Ishikawa (cell line): ENCODE measurements at regions not wholly inside any gene's neighbourhood (a gene's known extent, or its start where the extent isn't known, plus 50 kb on each side); places are given as distances from the start of the nearest gene placed in this dataset.

Source experiments
- CEBPB ChIP-seq: IDR thresholded peaks from 2 replicates; pipeline ENCODE4 v1.6.1; 2012
- CREB1 ChIP-seq: IDR thresholded peaks from 2 replicates; pipeline ENCODE4 v1.6.1; 2012; ENCODE audit warnings: low read depth
- EGR1 ChIP-seq: IDR thresholded peaks from 2 replicates; pipeline ENCODE4 v1.6.1; 2012
- EP300 ChIP-seq: IDR thresholded peaks from 2 replicates; pipeline ENCODE4 v1.6.1; 2012; ENCODE audit warnings: borderline replicate concordance
- FOXM1 ChIP-seq: IDR thresholded peaks from 2 replicates; pipeline ENCODE4 v1.6.1; 2012; ENCODE audit warnings: low read depth, borderline replicate concordance
- MAX ChIP-seq: IDR thresholded peaks from 2 replicates; pipeline ENCODE4 v1.6.1; 2012
- NFIC ChIP-seq: IDR thresholded peaks from 2 replicates; pipeline ENCODE4 v1.6.1; 2012
- RAD21 ChIP-seq: IDR thresholded peaks from 2 replicates; pipeline ENCODE4 v1.6.1; 2012; ENCODE audit warnings: low read depth
- REST ChIP-seq: IDR thresholded peaks from 2 replicates; pipeline ENCODE4 v1.6.1; 2012; ENCODE audit warnings: low read depth, mild to moderate bottlenecking
- TAF1 ChIP-seq: IDR thresholded peaks from 2 replicates; pipeline ENCODE4 v1.6.1; 2012; ENCODE audit warnings: low read depth, mild to moderate bottlenecking
- TCF12 ChIP-seq: IDR thresholded peaks from 2 replicates; pipeline ENCODE4 v1.6.1; 2012; ENCODE audit warnings: low read depth
- TEAD4 ChIP-seq: IDR thresholded peaks from 2 replicates; pipeline ENCODE4 v1.6.1; 2012
- USF1 ChIP-seq: IDR thresholded peaks from 2 replicates; pipeline ENCODE4 v1.6.1; 2012
- YY1 ChIP-seq: IDR thresholded peaks from 2 replicates; pipeline ENCODE4 v1.6.1; 2012; ENCODE audit warnings: low read depth
- ZBTB7A ChIP-seq: IDR thresholded peaks from 2 replicates; pipeline ENCODE4 v1.6.1; 2012; ENCODE audit warnings: low read depth

- no peak for TF ChIP-seq FOXM1
- TF ChIP-seq RAD21 = no peak
- no peak for TF ChIP-seq CREB1
- TF ChIP-seq MAX = no peak
- no peak for TF ChIP-seq USF1
- TF ChIP-seq EGR1 = no peak
- TF ChIP-seq TCF12 = no peak
- TF ChIP-seq REST = no peak
- TF ChIP-seq TAF1 = no peak
- TF ChIP-seq YY1 = no peak
- no peak for TF ChIP-seq EP300
Observed at GRCh38 chr13:100855151-100855550, 180.6 kb upstream of the TMTC4 start.

GRCh38 chr13:100854006-100854405, 179.4 kb upstream of the TMTC4 start:
- TF ChIP-seq ZBTB7A = no peak
- no peak for TF ChIP-seq EP300
- no peak for TF ChIP-seq TEAD4
- TF ChIP-seq TCF12 = no peak
- TF ChIP-seq CREB1 = no peak
- TF ChIP-seq FOXM1 = no peak
- TF ChIP-seq EGR1 = no peak
- TF ChIP-seq MAX = no peak
- no peak for TF ChIP-seq CEBPB
- TF ChIP-seq YY1 = no peak
- TF ChIP-seq RAD21 = no peak
- TF ChIP-seq REST = no peak

GRCh38 chr13:100853434-100853833, 178.8 kb upstream of the TMTC4 start:
- TF ChIP-seq TCF12 = no peak
- no peak for TF ChIP-seq YY1
- TF ChIP-seq EP300 = no peak
- TF ChIP-seq EGR1 = no peak
- TF ChIP-seq TEAD4 = no peak
- no peak for TF ChIP-seq NFIC
- TF ChIP-seq RAD21 = no peak
- no peak for TF ChIP-seq CREB1
- TF ChIP-seq REST = no peak
- TF ChIP-seq USF1 = no peak
- no peak for TF ChIP-seq FOXM1
- TF ChIP-seq ZBTB7A = no peak
- TF ChIP-seq CEBPB = no peak
- no peak for TF ChIP-seq TAF1
- TF ChIP-seq MAX = no peak

- no peak for TF ChIP-seq CREB1
- no peak for TF ChIP-seq EGR1
- no peak for TF ChIP-seq FOXM1
- TF ChIP-seq ZBTB7A = no peak
- no peak for TF ChIP-seq MAX
- TF ChIP-seq TCF12 = no peak
- no peak for TF ChIP-seq EP300
Observed at GRCh38 chr13:100852146-100852545, 177.6 kb upstream of the TMTC4 start.
